IPS-18c (cell line): ENCODE measurements at regions not wholly inside any gene's neighbourhood (a gene's known extent, or its start where the extent isn't known, plus 50 kb on each side); places are given as distances from the start of the nearest gene placed in this dataset.

Experiments used
- H3K4me3 ChIP-seq: 2 replicates; pipeline ENCODE4 v1.7.0; 2013; ENCODE audit warnings: low read depth, mild to moderate bottlenecking, low read length, moderate library complexity; ENCODE audit not compliant: insufficient read depth
- H3K9me3 ChIP-seq: one replicate; pipeline ENCODE4 v1.6.1; 2013; ENCODE audit warnings: mild to moderate bottlenecking, low read length, moderate library complexity; ENCODE audit not compliant: control insufficient read depth, insufficient read depth

- Histone ChIP-seq H3K9me3 (no peaks in the 10 kb centered on the region), H3K4me3 (no peak overlapping the region)
Measured at GRCh38 chr16:51938861-51939260, 608.1 kb downstream of the TOX3 start.

GRCh38 chr16:51937771-51938170, 609.2 kb downstream of the TOX3 start:
- H3K9me3 ChIP-seq = no peaks in the 10 kb centered on the region
- H3K4me3 ChIP-seq = no peak overlapping the region

DNA sequence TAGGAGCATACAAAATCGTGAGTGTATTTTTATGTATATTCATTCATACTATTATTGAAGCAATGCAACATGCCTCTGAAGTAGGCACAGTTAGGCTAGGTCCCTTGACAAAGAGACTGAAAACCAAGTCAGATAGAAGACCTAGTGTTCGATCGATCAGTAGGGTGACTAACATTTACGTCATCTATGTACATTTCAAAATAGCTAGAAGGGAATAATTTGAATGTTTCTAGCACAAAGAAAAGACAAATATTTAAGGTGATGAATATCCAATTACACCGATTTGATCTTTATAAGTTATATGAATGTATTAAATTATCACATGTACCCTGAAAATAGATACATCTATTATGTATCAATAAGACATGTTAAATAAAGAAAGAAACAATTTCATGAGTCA, 610.1 kb downstream of the TOX3 start:
- Histone ChIP-seq H3K4me3 (no peak overlapping the region), H3K9me3 (no peaks in the 10 kb centered on the region)

DNA sequence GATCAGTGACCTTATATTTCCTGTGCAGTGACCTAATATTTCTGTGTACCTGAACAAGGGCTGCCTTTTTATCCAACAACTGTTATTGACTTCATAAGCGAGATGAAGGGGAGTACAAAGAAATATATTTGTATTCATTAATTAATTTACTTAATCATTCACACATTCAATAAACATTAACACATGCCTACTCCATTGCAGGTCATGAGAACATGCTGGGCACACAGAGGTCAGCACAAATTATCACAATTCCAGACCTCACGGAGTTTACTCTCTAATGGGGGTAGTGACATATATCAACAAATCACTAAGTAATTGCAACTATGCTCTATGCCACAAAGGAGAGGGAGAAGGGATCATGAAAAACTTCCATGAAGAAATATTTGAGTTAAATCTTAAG, 614.6 kb downstream of the TOX3 start:
- Histone ChIP-seq H3K9me3 (no peaks in the 10 kb centered on the region), H3K4me3 (no peak overlapping the region)

GRCh38 chr16:51931653-51932052, 615.3 kb downstream of the TOX3 start:
- H3K4me3 ChIP-seq = no peak overlapping the region
- no peaks in the 10 kb centered on the region for H3K9me3 ChIP-seq

DNA sequence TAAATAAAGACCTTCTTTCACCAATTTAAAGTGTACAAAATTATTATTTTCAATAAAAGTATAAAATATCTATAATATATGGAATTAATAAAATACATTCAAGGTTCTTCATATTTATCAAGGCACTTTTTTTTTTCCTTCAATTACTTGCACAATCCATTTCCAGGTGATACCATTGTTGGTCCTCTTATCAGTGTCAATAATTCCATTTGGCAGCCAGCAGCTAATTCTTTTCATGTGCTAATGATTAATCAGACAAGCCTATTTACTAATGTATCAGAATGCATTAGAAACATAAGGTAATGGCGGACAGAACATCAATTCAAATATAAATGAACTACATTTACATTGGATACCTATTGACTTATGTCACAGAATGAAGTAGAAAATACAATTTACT, 622.2 kb downstream of the TOX3 start:
- Histone ChIP-seq H3K9me3 (no peaks in the 10 kb centered on the region), H3K4me3 (no peak overlapping the region)

DNA sequence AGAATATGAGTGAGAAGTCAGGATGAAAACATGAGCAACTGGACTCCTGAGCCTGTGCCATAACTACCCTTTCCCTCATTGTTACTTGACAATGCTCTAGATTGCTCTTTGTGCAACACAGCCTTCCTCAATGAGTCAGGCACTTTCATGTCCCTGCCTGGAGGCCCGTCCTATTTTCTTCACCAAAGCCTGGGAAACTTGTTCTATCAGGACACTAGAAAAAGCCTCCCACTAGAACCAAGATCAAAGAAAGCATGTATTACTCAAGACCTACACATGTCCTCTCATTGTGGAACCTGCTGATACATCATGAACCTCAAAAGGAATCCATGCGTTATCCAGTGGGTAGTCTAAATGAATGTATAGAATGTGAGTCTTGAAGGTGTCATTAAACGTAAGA, 624.5 kb downstream of the TOX3 start:
- H3K9me3 ChIP-seq = no peaks in the 10 kb centered on the region
- no peak overlapping the region for H3K4me3 ChIP-seq

DNA sequence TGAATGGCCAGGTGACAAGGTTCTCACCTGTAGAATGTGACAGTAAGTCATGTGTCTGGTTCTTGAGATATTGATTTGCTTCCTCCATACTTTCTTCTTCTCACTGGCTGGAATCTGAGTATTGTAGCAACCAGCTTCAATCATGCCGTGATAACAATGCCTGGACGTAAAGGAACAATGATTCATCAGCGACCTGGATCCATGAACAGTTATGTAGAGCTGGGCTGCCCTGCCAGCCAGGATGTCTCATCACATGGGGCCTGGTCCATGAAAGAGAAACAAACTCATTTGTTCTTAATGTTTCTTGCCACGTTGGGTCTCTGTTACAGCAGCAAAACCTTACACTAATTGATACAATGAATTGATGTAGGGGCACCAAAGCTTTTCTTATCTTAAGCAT, 627.2 kb downstream of the TOX3 start:
- H3K4me3 ChIP-seq = no peak overlapping the region
- no peaks in the 10 kb centered on the region for H3K9me3 ChIP-seq

DNA sequence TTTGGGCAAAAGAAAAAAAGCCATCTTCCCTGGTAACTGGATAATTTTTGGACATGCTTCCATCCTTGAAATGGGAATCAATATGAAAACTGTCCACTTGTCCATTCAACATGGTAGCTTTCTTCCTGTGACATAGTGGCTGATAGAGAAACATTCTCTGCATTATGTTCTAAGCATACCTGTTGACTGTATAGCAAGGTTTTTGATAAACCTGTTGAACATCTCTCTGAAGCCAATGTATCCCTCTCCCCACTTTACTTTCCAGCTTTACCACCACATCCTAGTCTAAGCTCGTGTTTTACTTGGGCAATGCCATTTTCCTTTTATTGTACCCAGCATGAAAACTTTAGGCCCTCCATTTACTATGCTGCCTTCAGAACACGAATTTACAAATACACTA, 630.1 kb downstream of the TOX3 start:
- Histone ChIP-seq H3K4me3 (no peak overlapping the region), H3K9me3 (no peaks in the 10 kb centered on the region)

GRCh38 chr16:51916231-51916630, 630.7 kb downstream of the TOX3 start:
- Histone ChIP-seq H3K9me3 (no peaks in the 10 kb centered on the region), H3K4me3 (no peak overlapping the region)

DNA sequence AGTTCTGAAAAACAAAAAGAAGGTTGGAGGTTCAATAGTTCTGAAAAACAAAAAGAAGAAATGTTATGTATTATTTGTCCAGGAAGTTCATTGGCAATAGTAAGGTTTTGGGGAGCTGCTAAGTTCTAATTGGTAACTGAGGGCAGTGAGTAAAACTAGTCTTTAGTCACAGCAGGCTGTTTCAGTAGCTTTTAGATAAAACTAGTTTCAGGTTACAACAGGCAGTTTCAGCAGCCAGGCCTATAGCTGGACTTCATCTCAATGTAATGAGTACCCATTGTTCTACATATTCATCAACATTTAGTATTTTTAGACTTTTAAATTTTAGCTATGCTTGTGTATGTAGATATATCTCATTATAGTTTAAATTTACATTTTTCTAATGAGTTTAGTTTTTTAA, 639.3 kb downstream of the TOX3 start:
- Histone ChIP-seq H3K4me3 (no peak overlapping the region), H3K9me3 (no peaks in the 10 kb centered on the region)

DNA sequence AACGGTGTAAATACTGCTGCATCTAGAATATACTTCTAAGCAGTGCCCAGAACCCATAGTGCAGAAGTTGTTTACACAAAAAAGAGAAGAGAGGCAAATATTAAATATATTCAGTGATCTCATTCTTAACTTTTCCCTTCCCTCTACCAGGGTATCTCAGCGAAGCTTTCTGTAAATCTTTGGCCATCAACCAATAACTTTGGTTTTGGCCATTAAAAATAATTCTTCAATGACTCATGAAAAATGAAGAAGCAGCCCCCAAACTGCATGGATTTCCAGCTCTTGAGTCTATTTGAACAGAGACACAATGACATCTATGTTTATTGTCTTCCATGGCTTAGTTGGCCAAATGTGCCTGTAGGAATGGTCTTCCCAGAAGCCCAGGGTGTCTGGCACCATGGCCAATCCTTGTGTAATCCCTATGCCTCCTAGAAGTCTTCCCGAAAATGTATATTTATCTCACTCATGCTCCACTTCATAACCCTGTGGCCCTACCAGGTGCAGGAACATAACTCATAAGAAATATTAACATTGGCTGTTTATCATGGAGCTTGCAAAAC, 646.6 kb downstream of the TOX3 start:
- no peak overlapping the region for H3K4me3 ChIP-seq
- H3K9me3 ChIP-seq = no peaks in the 10 kb centered on the region

DNA sequence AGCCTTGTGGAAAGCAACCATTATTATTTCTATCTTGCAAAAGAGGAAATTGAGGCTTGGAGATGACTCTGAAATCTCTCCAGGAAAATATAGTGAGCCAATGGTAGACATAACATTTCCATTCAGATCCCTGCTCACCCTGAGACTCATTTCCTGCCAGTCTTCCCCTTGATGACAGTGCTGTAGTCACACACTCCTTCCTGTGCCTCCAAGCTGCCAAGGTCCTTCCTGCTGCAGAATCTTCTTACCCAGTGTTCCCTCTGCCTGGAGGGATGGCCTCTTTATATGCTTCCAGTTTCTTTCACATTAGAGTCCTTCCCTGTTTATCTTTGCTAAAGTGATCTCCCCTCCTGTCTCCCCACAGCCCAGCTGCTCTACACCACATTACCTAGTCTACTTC, 648.1 kb downstream of the TOX3 start:
- H3K9me3 ChIP-seq = no peaks in the 10 kb centered on the region
- no peak overlapping the region for H3K4me3 ChIP-seq

DNA sequence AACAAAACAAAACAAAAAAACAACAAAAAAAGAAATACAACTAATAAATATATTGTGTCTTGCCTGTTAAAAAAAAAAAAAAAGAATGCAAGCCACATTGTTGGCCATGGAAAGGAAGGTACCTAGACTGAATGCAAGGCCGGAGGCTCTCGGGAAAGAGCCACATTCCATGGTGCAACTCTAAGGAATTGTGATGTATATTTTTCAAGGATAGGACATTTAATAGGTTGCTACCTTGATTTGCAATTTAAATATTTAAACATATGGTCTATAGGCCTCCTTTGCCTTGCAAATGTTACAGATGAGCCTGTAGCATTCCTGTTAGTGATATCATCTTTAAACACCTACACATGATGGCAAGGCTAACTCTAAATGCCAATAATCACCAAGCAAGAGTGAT, 650.9 kb downstream of the TOX3 start:
- Histone ChIP-seq H3K4me3 (no peak overlapping the region), H3K9me3 (no peaks in the 10 kb centered on the region)

GRCh38 chr16:51892293-51893007, 654.5 kb downstream of the TOX3 start:
- no peaks in the 10 kb centered on the region for H3K9me3 ChIP-seq
- no peak overlapping the region for H3K4me3 ChIP-seq

- H3K4me3 ChIP-seq = no peak overlapping the region
- H3K9me3 ChIP-seq = no peaks in the 10 kb centered on the region
Measured at GRCh38 chr16:51888534-51888933, 658.4 kb downstream of the TOX3 start.

GRCh38 chr16:51888016-51888415, 658.9 kb downstream of the TOX3 start:
- Histone ChIP-seq H3K9me3 (no peaks in the 10 kb centered on the region), H3K4me3 (no peak overlapping the region)

DNA sequence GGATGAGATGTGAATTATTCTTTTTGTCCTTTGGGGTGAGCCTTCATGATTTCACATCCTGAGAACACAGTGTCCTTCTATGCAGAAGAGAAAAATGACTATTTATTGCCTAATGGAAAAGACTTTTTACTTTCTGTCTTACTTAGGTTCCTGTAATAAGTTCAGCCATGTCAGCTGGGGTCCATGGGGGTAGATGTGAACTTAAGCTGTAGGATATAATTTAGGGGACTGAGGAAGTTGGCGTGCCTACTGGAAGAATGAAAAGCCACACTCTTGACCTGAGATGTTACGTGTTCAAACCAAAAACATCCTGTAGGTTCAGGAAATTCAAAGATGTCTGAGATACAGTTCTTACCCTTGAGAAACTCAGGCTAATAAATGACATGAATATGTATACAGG, 660.5 kb downstream of the TOX3 start:
- H3K9me3 ChIP-seq = no peaks in the 10 kb centered on the region
- H3K4me3 ChIP-seq = no peak overlapping the region

- Histone ChIP-seq H3K4me3 (no peak overlapping the region), H3K9me3 (no peaks in the 10 kb centered on the region)
Measured at GRCh38 chr16:51884773-51885172, 662.2 kb downstream of the TOX3 start.
